Naive thymus-derived CD4-positive, alpha-beta T cell (primary cell): ENCODE measurements at regions not wholly inside any gene's neighbourhood (a gene's known extent, or its start where the extent isn't known, plus 50 kb on each side); places are given as distances from the start of the nearest gene placed in this dataset.

Experiments
- ATAC-seq: fragments of 150-1000 bp; cut with Tn5 transposase; 2 replicates; pipeline ENCODE4 v1.10.0; 2021; ENCODE audit warnings: mild to moderate bottlenecking, moderate library complexity
- CTCF ChIA-PET: fragments of 350-600 bp; sonication (Branson Sonifier 250); formaldehyde crosslinking; loops from one replicate; lab custom pipeline; 2021; ENCODE audit warnings: antibody characterized with exemption; lab: Charles Lee
- POLR2A ChIA-PET: fragments of 350-600 bp; sonication (Branson Sonifier 250); formaldehyde crosslinking; loops from one replicate; lab custom pipeline; 2021; ENCODE audit warnings: antibody characterized with exemption, inconsistent platforms; lab: Charles Lee
- DNase-seq, 9 donors: peaks; one replicate each; pipeline versions ENCODE4 v3.0.0 to v3.0.0-alpha.2; 2020 to 2022; ENCODE audit warnings: mixed read lengths in 1 of 9
- H3K27ac ChIP-seq: one replicate; pipeline ENCODE4 v1.7.0; 2013; ENCODE audit warnings: mild to moderate bottlenecking, low read depth, low read length, moderate library complexity
- H3K27me3 ChIP-seq, 2 donors: one replicate each; pipeline ENCODE4 v1.7.0; 2013; ENCODE audit warnings: low read length in 2 of 2, mild to moderate bottlenecking in 2 of 2, moderate library complexity in 2 of 2; ENCODE audit not compliant: control insufficient read depth in 2 of 2, insufficient read depth in 2 of 2
- H3K36me3 ChIP-seq, 3 experiments: 1 replicate in 2 of 3; 2 replicates in 1 of 3; pipeline ENCODE4 v1.7.0; 2013; ENCODE audit warnings: low read length in 3 of 3, mild to moderate bottlenecking in 3 of 3, moderate library complexity in 1 of 3; ENCODE audit not compliant: insufficient read depth in 3 of 3, control insufficient read depth in 2 of 3
- H3K4me1 ChIP-seq, 2 donors: one replicate each; pipeline ENCODE4 v1.7.0; 2013; ENCODE audit warnings: low read length in 2 of 2, mild to moderate bottlenecking in 2 of 2, moderate library complexity in 1 of 2; ENCODE audit not compliant: control insufficient read depth in 2 of 2, insufficient read depth in 2 of 2
- H3K4me3 ChIP-seq: 2 replicates; pipeline ENCODE4 v1.7.0; 2013; ENCODE audit warnings: mild to moderate bottlenecking, low read length
- H3K9me3 ChIP-seq, 3 experiments: 1 replicate in 2 of 3; 2 replicates in 1 of 3; pipeline ENCODE4 v1.7.0; 2013; ENCODE audit warnings: low read length in 3 of 3; ENCODE audit not compliant: control insufficient read depth in 2 of 3
- H3K27ac Mint-ChIP-seq, 9 donors: one replicate each; pipeline ENCODE4 v1.8.0; 2020 to 2022; ENCODE audit warnings: mixed read lengths in 9 of 9, mild to moderate bottlenecking in 8 of 9, moderate library complexity in 5 of 9, inconsistent platforms in 2 of 9
- H3K27me3 Mint-ChIP-seq, 5 donors: one replicate each; pipeline ENCODE4 v1.8.0; 2021 to 2022; ENCODE audit warnings: mixed read lengths in 5 of 5, mild to moderate bottlenecking in 1 of 5
- H3K36me3 Mint-ChIP-seq, 5 donors: one replicate each; pipeline ENCODE4 v1.8.0; 2020 to 2022; ENCODE audit warnings: mixed read lengths in 5 of 5, mild to moderate bottlenecking in 3 of 5, inconsistent platforms in 1 of 5
- H3K4me1 Mint-ChIP-seq, 7 donors: one replicate each; pipeline ENCODE4 v1.8.0; 2020 to 2022; ENCODE audit warnings: mixed read lengths in 7 of 7, mild to moderate bottlenecking in 3 of 7, inconsistent platforms in 1 of 7
- H3K4me3 Mint-ChIP-seq, 10 donors: one replicate each; pipeline ENCODE4 v1.8.0; 2020 to 2022; ENCODE audit warnings: mild to moderate bottlenecking in 10 of 10, mixed read lengths in 10 of 10, moderate library complexity in 6 of 10, inconsistent platforms in 2 of 10
- H3K9me3 Mint-ChIP-seq, 11 donors: one replicate each; pipeline ENCODE4 v1.8.0; 2020 to 2022; ENCODE audit warnings: mixed read lengths in 11 of 11, mild to moderate bottlenecking in 4 of 11, inconsistent platforms in 1 of 11, moderate library complexity in 1 of 11
- intact Hi-C, 2 donors: fragments of 100-400 bp; cut with micrococcal nuclease; formaldehyde crosslinking; loops; one replicate each; pipeline ENCODE4 v1.15.1; 2023

GRCh38 chr20:24768201-24768636, 180.8 kb upstream of the CST7 start:
- Mint-ChIP-seq H3K4me1 (peaks cover 0 to 4% (median 0%) of the 10 kb centered on the region in 7 donors), H3K4me3 (no peak overlapping the region), H3K36me3 (no peaks in the 10 kb centered on the region), H3K27ac (no peak overlapping the region), H3K27me3 (peaks cover 9 to 44% (median 23%) of the 10 kb centered on the region in 5 donors), H3K9me3 (peaks cover 0 to 4% (median 0%) of the 10 kb centered on the region in 11 donors)
- POLR2A ChIA-PET, result no interaction called here
- Histone ChIP-seq H3K27me3 (no peaks in the 10 kb centered on the region), H3K36me3 (no peaks in the 10 kb centered on the region), H3K4me1 (no peaks in the 10 kb centered on the region), H3K27ac (no peak overlapping the region), H3K9me3 (no peaks in the 10 kb centered on the region), H3K4me3 (no peak overlapping the region)
- intact Hi-C loops, result no loop called here
- no peak for DNase-seq
- no peak for ATAC-seq
- CTCF ChIA-PET, result no interaction called here

GRCh38 chr20:24768713-24769601, 180.1 kb upstream of the CST7 start:
- H3K27ac ChIP-seq, result no peak overlapping the region
- H3K36me3 ChIP-seq, result no peaks in the 10 kb centered on the region
- no peak overlapping the region for H3K4me3 Mint-ChIP-seq
- ChIA-PET POLR2A (no interaction called here), CTCF (no interaction called here)
- H3K36me3 Mint-ChIP-seq, result no peaks in the 10 kb centered on the region
- H3K27ac Mint-ChIP-seq, result no peak overlapping the region
- DNase-seq (no peak), ATAC-seq (no peak)
- intact Hi-C loops, result no loop called here
- H3K4me1 ChIP-seq, result no peaks in the 10 kb centered on the region
- H3K27me3 ChIP-seq, result no peaks in the 10 kb centered on the region
- H3K9me3 Mint-ChIP-seq, result peaks cover 0 to 4% (median 0%) of the 10 kb centered on the region in 11 donors
- peaks cover 0 to 6% (median 0%) of the 10 kb centered on the region in 7 donors for H3K4me1 Mint-ChIP-seq
- H3K9me3 ChIP-seq, result no peaks in the 10 kb centered on the region
- H3K27me3 Mint-ChIP-seq, result peaks cover 7 to 39% (median 23%) of the 10 kb centered on the region in 5 donors
- H3K4me3 ChIP-seq, result no peak overlapping the region

- no peak for DNase-seq
- no peak for ATAC-seq
- POLR2A ChIA-PET, result no interaction called here
These were observed 179.0 kb upstream of the CST7 start for GRCh38 chr20:24769878-24770627.

GRCh38 chr20:24770628-24771541, 178.2 kb upstream of the CST7 start:
- Histone ChIP-seq H3K4me3 (no peak overlapping the region), H3K4me1 (no peaks in the 10 kb centered on the region), H3K27me3 (no peaks in the 10 kb centered on the region), H3K27ac (no peak overlapping the region), H3K36me3 (no peaks in the 10 kb centered on the region), H3K9me3 (peaks cover 0 to 5% (median 0%) of the 10 kb centered on the region in 3 experiments)
- ATAC-seq (no peak), DNase-seq (no peak)
- CTCF ChIA-PET, result no interaction called here
- intact Hi-C loops, result no loop called here
- POLR2A ChIA-PET, result no interaction called here
- Mint-ChIP-seq H3K9me3 (peaks cover 0 to 19% (median 10%) of the 10 kb centered on the region in 11 donors), H3K27me3 (peaks cover 15 to 39% (median 20%) of the 10 kb centered on the region in 5 donors), H3K36me3 (peaks cover 0 to 10% (median 4%) of the 10 kb centered on the region in 5 donors), H3K4me1 (peaks cover 0 to 6% (median 0%) of the 10 kb centered on the region in 7 donors), H3K4me3 (no peak overlapping the region), H3K27ac (no peak overlapping the region)

More at GRCh38 chr20:24769878-24770627, 179.0 kb upstream of the CST7 start:
- H3K4me3 ChIP-seq, result no peak overlapping the region
- H3K4me1 Mint-ChIP-seq, result peaks cover 0 to 6% (median 0%) of the 10 kb centered on the region in 7 donors
- H3K27ac Mint-ChIP-seq, result no peak overlapping the region
- CTCF ChIA-PET, result no interaction called here
- H3K4me1 ChIP-seq, result no peaks in the 10 kb centered on the region
- no peak overlapping the region for H3K4me3 Mint-ChIP-seq
- no peaks in the 10 kb centered on the region for H3K9me3 ChIP-seq
- H3K27me3 ChIP-seq, result no peaks in the 10 kb centered on the region
- H3K36me3 ChIP-seq, result no peaks in the 10 kb centered on the region
- H3K9me3 Mint-ChIP-seq, result peaks cover 0 to 13% (median 8%) of the 10 kb centered on the region in 11 donors
- no peak overlapping the region for H3K27ac ChIP-seq
- peaks cover 15 to 39% (median 20%) of the 10 kb centered on the region in 5 donors for H3K27me3 Mint-ChIP-seq
- intact Hi-C loops, result no loop called here
- H3K36me3 Mint-ChIP-seq, result peaks cover 0 to 9% (median 2%) of the 10 kb centered on the region in 5 donors

GRCh38 chr20:24771542-24772061, 177.5 kb upstream of the CST7 start:
- no peaks in the 10 kb centered on the region for H3K4me1 ChIP-seq
- intact Hi-C loops, result no loop called here

GRCh38 chr20:24772667-24773066, 176.4 kb upstream of the CST7 start:
- POLR2A ChIA-PET, result no interaction called here
- ATAC-seq, result no peak

More at GRCh38 chr20:24771542-24772061, 177.5 kb upstream of the CST7 start:
- Mint-ChIP-seq H3K27ac (no peak overlapping the region), H3K9me3 (peaks cover 0 to 19% (median 10%) of the 10 kb centered on the region in 11 donors), H3K4me1 (peaks cover 0 to 6% (median 0%) of the 10 kb centered on the region in 7 donors), H3K27me3 (peaks cover 16 to 45% (median 26%) of the 10 kb centered on the region in 5 donors), H3K4me3 (no peak overlapping the region), H3K36me3 (peaks cover 0 to 10% (median 4%) of the 10 kb centered on the region in 5 donors)
- Histone ChIP-seq H3K36me3 (no peaks in the 10 kb centered on the region), H3K27ac (no peak overlapping the region), H3K9me3 (peaks cover 0 to 5% (median 0%) of the 10 kb centered on the region in 3 experiments), H3K4me3 (no peak overlapping the region), H3K27me3 (no peaks in the 10 kb centered on the region)
- ATAC-seq (no peak), DNase-seq (no peak)
- ChIA-PET CTCF (no interaction called here), POLR2A (no interaction called here)

More at GRCh38 chr20:24772667-24773066, 176.4 kb upstream of the CST7 start:
- Mint-ChIP-seq H3K9me3 (peaks cover 0 to 19% (median 10%) of the 10 kb centered on the region in 11 donors), H3K27me3 (peaks cover 22 to 50% (median 33%) of the 10 kb centered on the region in 5 donors), H3K4me3 (no peak overlapping the region), H3K27ac (no peak overlapping the region), H3K36me3 (peaks cover 0 to 10% (median 4%) of the 10 kb centered on the region in 5 donors), H3K4me1 (peaks cover 0 to 6% (median 0%) of the 10 kb centered on the region in 7 donors)
- CTCF ChIA-PET, result no interaction called here
- H3K4me1 ChIP-seq, result no peaks in the 10 kb centered on the region
- peaks cover 0 to 5% (median 0%) of the 10 kb centered on the region in 3 experiments for H3K9me3 ChIP-seq
- intact Hi-C loops, result no loop called here
- no peaks in the 10 kb centered on the region for H3K27me3 ChIP-seq
- H3K4me3 ChIP-seq, result no peak overlapping the region
- no peaks in the 10 kb centered on the region for H3K36me3 ChIP-seq
- H3K27ac ChIP-seq, result no peak overlapping the region
- no peak for DNase-seq
